HL-60 (cell line): ENCODE measurements at regions not wholly inside any gene's neighbourhood (a gene's known extent, or its start where the extent isn't known, plus 50 kb on each side); places are given as distances from the start of the nearest gene placed in this dataset.

ENCODE experiments used
- GABPA ChIP-seq: IDR thresholded peaks from 2 replicates; pipeline ENCODE4 v1.6.1; 2012; ENCODE audit warnings: low read depth
- POLR2AphosphoS5 ChIP-seq: IDR thresholded peaks from 2 replicates; pipeline ENCODE4 v1.6.1; 2012; ENCODE audit warnings: low read depth
- TF ChIP-seq, protein P1 (sequence below): IDR thresholded peaks from one replicate; pipeline ENCODE4 v1.5.1; 2011; ENCODE audit warnings: low read length, control low read depth, inconsistent platforms; ENCODE audit not compliant: insufficient read depth

DNA sequence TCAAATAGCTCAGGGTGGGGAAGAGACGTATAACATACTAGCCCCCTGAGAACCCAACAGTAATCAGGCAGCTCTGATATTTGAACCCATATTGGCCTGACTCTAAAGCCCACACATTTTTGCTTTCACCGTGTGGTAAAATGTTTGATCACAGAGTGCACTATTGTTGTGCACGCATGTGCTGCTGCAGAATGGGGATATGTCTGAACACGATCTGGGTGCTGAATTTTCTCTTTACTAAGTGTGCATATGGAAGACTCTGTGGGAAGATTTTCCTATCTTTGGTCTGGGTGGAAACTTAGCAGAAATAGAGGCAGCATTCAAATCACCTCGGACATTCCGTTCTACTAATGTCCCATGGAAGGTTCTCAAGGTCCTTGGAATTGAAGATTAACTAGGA, 800.1 kb downstream of the TFAP2A start:
- TF ChIP-seq, protein P1, sequence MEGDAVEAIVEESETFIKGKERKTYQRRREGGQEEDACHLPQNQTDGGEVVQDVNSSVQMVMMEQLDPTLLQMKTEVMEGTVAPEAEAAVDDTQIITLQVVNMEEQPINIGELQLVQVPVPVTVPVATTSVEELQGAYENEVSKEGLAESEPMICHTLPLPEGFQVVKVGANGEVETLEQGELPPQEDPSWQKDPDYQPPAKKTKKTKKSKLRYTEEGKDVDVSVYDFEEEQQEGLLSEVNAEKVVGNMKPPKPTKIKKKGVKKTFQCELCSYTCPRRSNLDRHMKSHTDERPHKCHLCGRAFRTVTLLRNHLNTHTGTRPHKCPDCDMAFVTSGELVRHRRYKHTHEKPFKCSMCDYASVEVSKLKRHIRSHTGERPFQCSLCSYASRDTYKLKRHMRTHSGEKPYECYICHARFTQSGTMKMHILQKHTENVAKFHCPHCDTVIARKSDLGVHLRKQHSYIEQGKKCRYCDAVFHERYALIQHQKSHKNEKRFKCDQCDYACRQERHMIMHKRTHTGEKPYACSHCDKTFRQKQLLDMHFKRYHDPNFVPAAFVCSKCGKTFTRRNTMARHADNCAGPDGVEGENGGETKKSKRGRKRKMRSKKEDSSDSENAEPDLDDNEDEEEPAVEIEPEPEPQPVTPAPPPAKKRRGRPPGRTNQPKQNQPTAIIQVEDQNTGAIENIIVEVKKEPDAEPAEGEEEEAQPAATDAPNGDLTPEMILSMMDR: no peak
- TF ChIP-seq POLR2AphosphoS5 (no peak), GABPA (no peak)
